ENCODE measurements at regions not wholly inside any gene's neighbourhood (a gene's known extent, or its start where the extent isn't known, plus 50 kb on each side); places are given as distances from the start of the nearest gene placed in this dataset.

- H3K4me3 ChIP-seq = no peak overlapping the region
- no peaks in the 10 kb centered on the region for H3K27me3 ChIP-seq (ENCODE audit: insufficient read depth)
- TF ChIP-seq STAT1 (IDR thresholded peaks at IDR 0.05; ENCODE audit: unreplicated experiment) (no peak), ETS1 (IDR thresholded peaks at IDR 0.05) (no peak), CREB1 (CRISPR knock-in tag; IDR thresholded peaks at IDR 0.05; ENCODE audit: low read depth) (no peak), CTCF (conservative IDR thresholded peaks at IDR 0.05; ENCODE audit: low read depth in 2 of 2) (peak; percentile 89 to 96)
- Mint-ChIP-seq H3K27me3 (ENCODE audit: insufficient read depth, low read depth, poor library complexity) (peaks cover 5% of the 10 kb centered on the region), H3K9me3 (no peaks in the 10 kb centered on the region; the same call in 2 of the 3 replicates), H3K36me3 (ENCODE audit: low read depth) (no peaks in the 10 kb centered on the region), H3K27ac (no peak overlapping the region; the same call in 1 of the 2 replicates), H3K4me1 (no peaks in the 10 kb centered on the region), H3K4me3 (no peak overlapping the region)
- no peaks in the 10 kb centered on the region for H3F3A ChIP-seq (replicated peaks; ENCODE audit: low read depth)
- H3K79me2 ChIP-seq (replicated peaks; ENCODE audit: insufficient read depth) = no peaks in the 10 kb centered on the region
- H3K36me3 ChIP-seq (ENCODE audit: insufficient read depth) = no peaks in the 10 kb centered on the region
- ATAC-seq = peak; percentile 87
- H3K27ac ChIP-seq (ENCODE audit: low read depth) = no peak overlapping the region
- H3K4me1 ChIP-seq (ENCODE audit: insufficient read depth) = no peaks in the 10 kb centered on the region
- peak; percentile 91 for DNase-seq (ENCODE audit: low spot score)
- H2AFZ ChIP-seq = 0 out of 2 replicates have a peak overlapping the region, but pooled peaks have one; percentile 80
- no peaks in the 10 kb centered on the region for H4K20me1 ChIP-seq (replicated peaks; ENCODE audit: insufficient read depth)
- H3K4me2 ChIP-seq = no peak overlapping the region
- no peaks in the 10 kb centered on the region for H3K9me2 ChIP-seq (ENCODE audit: insufficient read depth)
These were observed 124.0 kb downstream of the TMEM130 start for GRCh38 chr7:98745722-98746318.

- no peaks in the 10 kb centered on the region for H4K20me1 ChIP-seq (replicated peaks; ENCODE audit: insufficient read depth)
- Mint-ChIP-seq H3K4me3 (no peak overlapping the region), H3K36me3 (ENCODE audit: low read depth) (no peaks in the 10 kb centered on the region), H3K27me3 (ENCODE audit: insufficient read depth, low read depth, poor library complexity) (peaks cover 9% of the 10 kb centered on the region), H3K4me1 (no peaks in the 10 kb centered on the region), H3K9me3 (no peaks in the 10 kb centered on the region), H3K27ac (no peak overlapping the region)
- H3F3A ChIP-seq (replicated peaks; ENCODE audit: low read depth) = no peaks in the 10 kb centered on the region
- no peaks in the 10 kb centered on the region for H3K36me3 ChIP-seq (ENCODE audit: insufficient read depth)
- no peaks in the 10 kb centered on the region for H3K4me1 ChIP-seq (ENCODE audit: insufficient read depth)
- H3K9me2 ChIP-seq (ENCODE audit: insufficient read depth) = no peaks in the 10 kb centered on the region
- no peak overlapping the region for H2AFZ ChIP-seq
- no peak for ATAC-seq
- no peak for DNase-seq (ENCODE audit: low spot score)
- H3K4me3 ChIP-seq = no peak overlapping the region
- no peaks in the 10 kb centered on the region for H3K79me2 ChIP-seq (replicated peaks; ENCODE audit: insufficient read depth)
- no peak overlapping the region for H3K27ac ChIP-seq (ENCODE audit: low read depth)
- no peak overlapping the region for H3K4me2 ChIP-seq
- no peaks in the 10 kb centered on the region for H3K27me3 ChIP-seq (ENCODE audit: insufficient read depth)
- TF ChIP-seq ZNF462 (CRISPR knock-in tag; IDR thresholded peaks at IDR 0.05) (no peak), ZNF114 (CRISPR knock-in tag; IDR thresholded peaks at IDR 0.05) (no peak), ETS1 (IDR thresholded peaks at IDR 0.05) (no peak), JUNB (IDR thresholded peaks at IDR 0.05; ENCODE audit: unreplicated experiment) (no peak), ZNF331 (CRISPR knock-in tag; IDR thresholded peaks at IDR 0.05; ENCODE audit: low read depth) (no peak), POLR2AphosphoS5 (IDR thresholded peaks at IDR 0.05; ENCODE audit: low read depth) (no peak), EZH2 (IDR thresholded peaks at IDR 0.05; ENCODE audit: low read depth, unreplicated experiment) (no peak), CREB1 (CRISPR knock-in tag; IDR thresholded peaks at IDR 0.05; ENCODE audit: low read depth) (no peak), EZH2phosphoT487 (IDR thresholded peaks at IDR 0.05; ENCODE audit: unreplicated experiment) (no peak), NANOG (IDR thresholded peaks at IDR 0.05; ENCODE audit: borderline replicate concordance) (no peak)
These were observed 121.7 kb downstream of the TMEM130 start for GRCh38 chr7:98748090-98748489.
